B cell (primary cell): ENCODE measurements at regions not wholly inside any gene's neighbourhood (a gene's known extent, or its start where the extent isn't known, plus 50 kb on each side); places are given as distances from the start of the nearest gene placed in this dataset.

Experiments
- ATAC-seq: fragments of 200-7000 bp; cut with Tn5 transposase; one replicate; pipeline ENCODE4 v1.10.0; 2021; ENCODE audit warnings: low read depth, mild to moderate bottlenecking, moderate number of reproducible peaks, moderate library complexity
- CTCF ChIA-PET: fragments of 350-600 bp; sonication (Branson Sonifier 250); formaldehyde crosslinking; loops from one replicate; lab custom pipeline; 2021; ENCODE audit warnings: antibody characterized with exemption, inconsistent platforms; lab: Charles Lee
- POLR2A ChIA-PET: fragments of 350-600 bp; sonication (Branson Sonifier 250); formaldehyde crosslinking; loops from one replicate; lab custom pipeline; 2021; ENCODE audit warnings: antibody characterized with exemption; lab: Charles Lee
- DNase-seq: peaks from one replicate; pipeline ENCODE4 v3.0.0; 2013
- H2AFZ ChIP-seq: 2 replicates; pipeline ENCODE4 v1.6.1; 2012; ENCODE audit warnings: mild to moderate bottlenecking, low read depth, low read length; ENCODE audit not compliant: insufficient read depth, poor library complexity, severe bottlenecking
- H3K27ac ChIP-seq, 2 donors: 1 replicate in 1 of 2; 2 replicates in 1 of 2; pipeline ENCODE4 v1.5.1; 2012 to 2013; ENCODE audit warnings: low read length in 2 of 2, mild to moderate bottlenecking in 2 of 2, moderate library complexity in 1 of 2
- H3K27me3 ChIP-seq, 4 experiments: fragments of 200-600 bp in 1 of 4; sonication (generic) in 1 of 4; replicated peaks in 1 of 4; 1 replicate in 2 of 4; 2 replicates in 2 of 4; pipeline versions ENCODE4 v1.6.1 to v1.7.0; 2013 to 2016; ENCODE audit warnings: low read length in 3 of 4, mild to moderate bottlenecking in 2 of 4, mixed read lengths in 1 of 4, moderate library complexity in 1 of 4; ENCODE audit not compliant: insufficient read depth in 4 of 4, control insufficient read depth in 3 of 4; ENCODE audit errors: control extremely low read depth in 1 of 4
- H3K36me3 ChIP-seq, 2 experiments: replicated peaks in 1 of 2; 1 replicate in 1 of 2; 2 replicates in 1 of 2; pipeline versions ENCODE4 v1.6.1 to v1.7.1; 2013; ENCODE audit warnings: low read length in 1 of 2; ENCODE audit not compliant: insufficient read depth in 2 of 2, control insufficient read depth in 1 of 2; ENCODE audit errors: control extremely low read depth in 1 of 2, extremely low read depth in 1 of 2
- H3K4me1 ChIP-seq, 2 donors: fragments of 200-600 bp in 1 of 2; sonication (generic) in 1 of 2; 1 replicate in 1 of 2; 2 replicates in 1 of 2; pipeline versions ENCODE4 v1.5.1 to v1.6.1; 2013 to 2017; ENCODE audit warnings: low read length in 2 of 2; ENCODE audit not compliant: control insufficient read depth in 2 of 2, insufficient read depth in 2 of 2
- H3K4me2 ChIP-seq: replicated peaks from 2 replicates; pipeline ENCODE3; 2012; ENCODE audit warnings: mild to moderate bottlenecking, low read depth, low read length; ENCODE audit not compliant: poor library complexity, severe bottlenecking
- H3K4me3 ChIP-seq, 5 experiments: fragments of 200-600 bp in 1 of 5; sonication (generic) in 1 of 5; 1 replicate in 3 of 5; 2 replicates in 2 of 5; pipeline versions ENCODE4 v1.5.1 to v1.7.0; 2011 to 2016; ENCODE audit warnings: low read length in 4 of 5, mild to moderate bottlenecking in 4 of 5, low read depth in 2 of 5, control low read depth in 1 of 5, moderate library complexity in 1 of 5; ENCODE audit not compliant: insufficient read depth in 1 of 5; ENCODE audit errors: control extremely low read depth in 1 of 5, extremely low read depth in 1 of 5
- H3K79me2 ChIP-seq: fragments of 200-600 bp; sonication (generic); one replicate; pipeline ENCODE4 v1.6.0; 2016; ENCODE audit warnings: low read length; ENCODE audit not compliant: control insufficient read depth, insufficient read depth
- H3K9ac ChIP-seq: fragments of 200-600 bp; sonication (generic); 2 replicates; pipeline ENCODE4 v1.6.1; 2017; ENCODE audit warnings: mild to moderate bottlenecking, low read length, moderate library complexity
- H3K9me3 ChIP-seq, 3 donors: one replicate each; pipeline versions ENCODE4 v1.6.1 to v1.7.1; 2013; ENCODE audit warnings: low read length in 2 of 3; ENCODE audit not compliant: control insufficient read depth in 2 of 3, insufficient read depth in 1 of 3; ENCODE audit errors: control extremely low read depth in 1 of 3
- H4K20me1 ChIP-seq: 2 replicates; pipeline ENCODE4 v1.6.0; 2012; ENCODE audit warnings: mild to moderate bottlenecking, low read length; ENCODE audit not compliant: insufficient read depth, control insufficient read depth, poor library complexity, severe bottlenecking
- H3K27ac Mint-ChIP-seq: one replicate; pipeline ENCODE4 v1.8.0; 2021; ENCODE audit warnings: mixed read lengths
- H3K27me3 Mint-ChIP-seq: one replicate; pipeline ENCODE4 v1.8.0; 2021; ENCODE audit warnings: mixed read lengths
- H3K4me1 Mint-ChIP-seq: one replicate; pipeline ENCODE4 v1.8.0; 2021; ENCODE audit warnings: mixed read lengths
- H3K4me3 Mint-ChIP-seq: one replicate; pipeline ENCODE4 v1.8.0; 2021; ENCODE audit warnings: mixed read lengths
- H3K9me3 Mint-ChIP-seq: one replicate; pipeline ENCODE4 v1.8.0; 2022; ENCODE audit warnings: mixed read lengths; ENCODE audit not compliant: insufficient read depth
- EZH2 ChIP-seq: IDR thresholded peaks from 2 replicates; pipeline ENCODE4 v1.6.1; 2012; ENCODE audit warnings: borderline replicate concordance, low read depth, mild to moderate bottlenecking, moderate library complexity, low read length; ENCODE audit not compliant: insufficient read depth, poor library complexity, severe bottlenecking
- WGBS: methylation state at CpG from one replicate; pipeline ENCODE4 v1.1.5; 2013; ENCODE audit warnings: missing lambda C conversion rate; ENCODE audit not compliant: insufficient coverage; 5-methylcytosine and 5-hydroxymethylcytosine counted together
- intact Hi-C: fragments of 100-400 bp; cut with micrococcal nuclease; formaldehyde crosslinking; loops from one replicate; pipeline ENCODE4 v1.10.0; 2022
- TF ChIP-seq, protein P1 (sequence below): fragments of 200-600 bp; IDR thresholded peaks from one replicate; pipeline ENCODE4 v1.8.0; 2022; ENCODE audit warnings: antibody characterized with exemption, mild to moderate bottlenecking

DNA sequence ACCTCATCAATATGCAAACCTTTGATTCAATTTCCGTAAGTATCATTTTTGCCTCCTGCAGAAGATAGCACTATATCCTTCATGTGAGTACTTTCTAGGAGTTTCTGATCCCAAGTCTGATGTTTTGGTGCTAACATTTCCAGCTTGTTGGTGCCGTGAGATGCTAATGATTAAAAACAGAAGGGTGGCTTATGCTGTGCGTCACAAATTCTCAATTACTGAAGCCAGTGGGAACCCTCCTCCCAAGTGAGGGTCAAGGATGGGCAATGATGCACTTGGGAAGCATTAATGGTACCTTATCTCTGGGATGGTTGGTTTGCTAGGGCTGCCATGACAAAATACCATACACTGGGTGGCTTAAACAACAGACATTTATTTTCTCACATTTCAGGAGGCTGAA is 123.0 kb downstream of the FOXD1 start:
- intact Hi-C loops = no loop called here
- CTCF ChIA-PET = no interaction called here
- POLR2A ChIA-PET = no interaction called here
- Histone ChIP-seq H3K27me3 (no peaks in the 10 kb centered on the region), H3K9ac (no peak overlapping the region), H3K9me3 (peaks cover 0 to 1% (median 0%) of the 10 kb centered on the region in 3 donors), H3K4me3 (no peak overlapping the region), H3K36me3 (no peaks in the 10 kb centered on the region), H3K79me2 (no peaks in the 10 kb centered on the region), H2AFZ (no peak overlapping the region), H3K4me1 (no peaks in the 10 kb centered on the region), H3K27ac (no peak overlapping the region), H4K20me1 (no peaks in the 10 kb centered on the region), H3K4me2 (no peak overlapping the region)
- peaks cover 18% of the 10 kb centered on the region for H3K27me3 Mint-ChIP-seq
- no peaks in the 10 kb centered on the region for H3K4me1 Mint-ChIP-seq
- H3K9me3 Mint-ChIP-seq = peaks cover 2% of the 10 kb centered on the region
- TF ChIP-seq EZH2 = no peak
- TF ChIP-seq, protein P1, sequence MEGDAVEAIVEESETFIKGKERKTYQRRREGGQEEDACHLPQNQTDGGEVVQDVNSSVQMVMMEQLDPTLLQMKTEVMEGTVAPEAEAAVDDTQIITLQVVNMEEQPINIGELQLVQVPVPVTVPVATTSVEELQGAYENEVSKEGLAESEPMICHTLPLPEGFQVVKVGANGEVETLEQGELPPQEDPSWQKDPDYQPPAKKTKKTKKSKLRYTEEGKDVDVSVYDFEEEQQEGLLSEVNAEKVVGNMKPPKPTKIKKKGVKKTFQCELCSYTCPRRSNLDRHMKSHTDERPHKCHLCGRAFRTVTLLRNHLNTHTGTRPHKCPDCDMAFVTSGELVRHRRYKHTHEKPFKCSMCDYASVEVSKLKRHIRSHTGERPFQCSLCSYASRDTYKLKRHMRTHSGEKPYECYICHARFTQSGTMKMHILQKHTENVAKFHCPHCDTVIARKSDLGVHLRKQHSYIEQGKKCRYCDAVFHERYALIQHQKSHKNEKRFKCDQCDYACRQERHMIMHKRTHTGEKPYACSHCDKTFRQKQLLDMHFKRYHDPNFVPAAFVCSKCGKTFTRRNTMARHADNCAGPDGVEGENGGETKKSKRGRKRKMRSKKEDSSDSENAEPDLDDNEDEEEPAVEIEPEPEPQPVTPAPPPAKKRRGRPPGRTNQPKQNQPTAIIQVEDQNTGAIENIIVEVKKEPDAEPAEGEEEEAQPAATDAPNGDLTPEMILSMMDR = no peak
- ATAC-seq = no peak
- no peak for DNase-seq
- no peak overlapping the region for H3K4me3 Mint-ChIP-seq
- no peak overlapping the region for H3K27ac Mint-ChIP-seq
- 90% methylated on average over 2 of the region's 3 CpGs for WGBS

DNA sequence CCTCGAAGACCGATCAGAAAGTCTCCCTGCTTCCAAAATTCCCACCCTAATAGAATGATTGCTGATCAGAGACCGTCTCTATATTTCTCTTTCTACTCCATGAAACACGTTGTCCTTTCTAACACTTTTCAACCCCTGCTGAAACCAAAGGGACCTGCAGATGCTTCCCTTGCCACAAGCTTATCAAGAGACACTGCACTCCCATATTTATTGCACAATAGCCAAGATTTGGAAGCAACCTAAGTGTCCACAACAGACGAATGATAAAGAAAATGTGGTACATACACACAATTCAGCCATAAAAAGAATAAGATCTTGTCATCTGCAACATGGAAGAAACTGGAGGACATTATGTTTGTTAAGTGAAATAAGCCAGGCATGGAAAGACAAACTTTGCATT is 125.1 kb downstream of the FOXD1 start:
- Histone ChIP-seq H3K9me3 (no peaks in the 10 kb centered on the region), H3K4me1 (no peaks in the 10 kb centered on the region), H3K4me2 (no peak overlapping the region), H3K36me3 (no peaks in the 10 kb centered on the region), H3K27ac (no peak overlapping the region), H3K4me3 (no peak overlapping the region), H3K79me2 (no peaks in the 10 kb centered on the region), H3K9ac (no peak overlapping the region), H3K27me3 (no peaks in the 10 kb centered on the region), H4K20me1 (no peaks in the 10 kb centered on the region), H2AFZ (no peak overlapping the region)
- Mint-ChIP-seq H3K27me3 (peaks cover 24% of the 10 kb centered on the region), H3K9me3 (no peaks in the 10 kb centered on the region), H3K4me3 (no peak overlapping the region), H3K4me1 (no peaks in the 10 kb centered on the region), H3K27ac (no peak overlapping the region)
- no peak for ATAC-seq
- CTCF ChIA-PET = no interaction called here
- WGBS = 80% methylated on average over 2 of the region's 5 CpGs
- intact Hi-C loops = no loop called here
- POLR2A ChIA-PET = no interaction called here
- no peak for DNase-seq
- TF ChIP-seq, protein P1 = no peak
- no peak for TF ChIP-seq EZH2
